ENCODE measurements at regions not wholly inside any gene's neighbourhood (a gene's known extent, or its start where the extent isn't known, plus 50 kb on each side); places are given as distances from the start of the nearest gene placed in this dataset.
"Not testable (repeated sequence)": the region's sequence is repeated elsewhere in the genome, so short reads cannot be mapped to it uniquely, and the experiment has no call there.

GRCh38 chr15:24292837-24293236, 382.7 kb upstream of the NPAP1 start:
- Mint-ChIP-seq H3K27ac (no peak overlapping the region), H3K4me3 (no peak overlapping the region), H3K4me1 (no peaks in the 10 kb centered on the region), H3K36me3 (no peaks in the 10 kb centered on the region), H3K27me3 (no peaks in the 10 kb centered on the region), H3K9me3 (peaks cover 2% of the 10 kb centered on the region)
- POLR2A ChIA-PET, result no interaction called here
- ATAC-seq (ENCODE audit: low read depth) (no peak), DNase-seq (no peak)

- ATAC-seq (ENCODE audit: low read depth); H3K27me3 Mint-ChIP-seq; DNase-seq; H3K9me3 Mint-ChIP-seq; H3K4me3 Mint-ChIP-seq; H3K4me1 Mint-ChIP-seq; H3K27ac Mint-ChIP-seq; POLR2A ChIA-PET; H3K36me3 Mint-ChIP-seq: not testable (repeated sequence)
Observed at GRCh38 chr15:24300804-24301368, 374.7 kb upstream of the NPAP1 start.

- ATAC-seq (ENCODE audit: low read depth); H3K4me3 Mint-ChIP-seq; H3K27me3 Mint-ChIP-seq; H3K9me3 Mint-ChIP-seq; DNase-seq; H3K27ac Mint-ChIP-seq; H3K4me1 Mint-ChIP-seq; H3K36me3 Mint-ChIP-seq; POLR2A ChIA-PET: not testable (repeated sequence)
Observed at GRCh38 chr15:24301999-24302398, 373.6 kb upstream of the NPAP1 start.

DNA sequence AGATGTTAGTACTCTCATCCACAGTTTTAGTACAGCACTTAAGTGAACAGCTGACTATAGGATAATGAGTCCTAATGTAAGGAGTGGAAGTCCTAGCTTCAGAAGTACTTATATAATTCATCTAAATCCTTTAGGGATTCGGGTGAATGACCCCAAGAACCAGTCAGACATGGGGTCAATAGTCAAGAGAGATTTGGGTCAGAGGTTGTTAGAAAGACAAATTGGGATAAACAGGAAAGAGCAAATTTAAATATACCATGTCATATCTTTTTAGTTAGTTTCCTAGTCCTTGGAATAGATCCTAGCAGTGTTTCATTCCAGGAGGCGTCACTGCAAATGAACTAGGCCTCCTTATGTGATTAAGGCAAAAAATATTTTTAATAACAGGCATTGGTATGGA, 370.8 kb upstream of the NPAP1 start:
- POLR2A ChIA-PET; DNase-seq; ATAC-seq (ENCODE audit: low read depth); H3K9me3 Mint-ChIP-seq; H3K36me3 Mint-ChIP-seq; H3K27me3 Mint-ChIP-seq; H3K4me1 Mint-ChIP-seq; H3K27ac Mint-ChIP-seq; H3K4me3 Mint-ChIP-seq: not testable (repeated sequence)

GRCh38 chr15:24305643-24306042, 369.9 kb upstream of the NPAP1 start:
- H3K9me3 Mint-ChIP-seq; H3K4me3 Mint-ChIP-seq; H3K27ac Mint-ChIP-seq; H3K27me3 Mint-ChIP-seq; ATAC-seq (ENCODE audit: low read depth); DNase-seq; H3K4me1 Mint-ChIP-seq; POLR2A ChIA-PET; H3K36me3 Mint-ChIP-seq: not testable (repeated sequence)

DNA sequence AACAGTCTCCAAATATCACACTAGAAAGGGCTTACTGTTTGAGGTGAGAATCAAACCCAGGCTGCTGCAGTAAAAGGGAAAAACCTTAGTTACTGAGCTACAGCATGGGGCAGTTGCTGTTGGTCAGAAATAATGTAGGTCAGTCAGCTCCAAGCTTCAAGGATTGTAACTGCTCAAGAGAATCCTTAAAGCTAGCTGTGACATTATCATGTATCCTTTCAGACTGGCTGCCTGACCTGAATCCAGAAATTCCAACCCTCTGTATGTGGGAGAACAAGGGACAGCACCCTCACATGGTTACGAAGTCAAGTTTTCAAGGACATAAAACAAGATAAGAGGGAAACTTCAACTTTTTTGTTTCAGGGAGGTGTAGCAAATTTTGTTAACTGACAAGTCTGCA, 365.9 kb upstream of the NPAP1 start:
- POLR2A ChIA-PET, H3K27me3 Mint-ChIP-seq: not testable (repeated sequence)

GRCh38 chr15:24311692-24312091, 363.9 kb upstream of the NPAP1 start:
- ATAC-seq (ENCODE audit: low read depth); H3K36me3 Mint-ChIP-seq; H3K4me3 Mint-ChIP-seq; H3K9me3 Mint-ChIP-seq; H3K27ac Mint-ChIP-seq; DNase-seq; POLR2A ChIA-PET; H3K27me3 Mint-ChIP-seq; H3K4me1 Mint-ChIP-seq: not testable (repeated sequence)

More for the DNA sequence above, 365.9 kb upstream of the NPAP1 start:
- not testable (repeated sequence) for ATAC-seq (ENCODE audit: low read depth); H3K36me3 Mint-ChIP-seq; H3K4me3 Mint-ChIP-seq; H3K9me3 Mint-ChIP-seq; H3K4me1 Mint-ChIP-seq; DNase-seq; H3K27ac Mint-ChIP-seq

- POLR2A ChIA-PET; H3K27ac Mint-ChIP-seq; H3K4me1 Mint-ChIP-seq; DNase-seq; H3K27me3 Mint-ChIP-seq; H3K9me3 Mint-ChIP-seq; H3K4me3 Mint-ChIP-seq; H3K36me3 Mint-ChIP-seq; ATAC-seq (ENCODE audit: low read depth): not testable (repeated sequence)
Observed at GRCh38 chr15:24316326-24316725, 359.2 kb upstream of the NPAP1 start.

DNA sequence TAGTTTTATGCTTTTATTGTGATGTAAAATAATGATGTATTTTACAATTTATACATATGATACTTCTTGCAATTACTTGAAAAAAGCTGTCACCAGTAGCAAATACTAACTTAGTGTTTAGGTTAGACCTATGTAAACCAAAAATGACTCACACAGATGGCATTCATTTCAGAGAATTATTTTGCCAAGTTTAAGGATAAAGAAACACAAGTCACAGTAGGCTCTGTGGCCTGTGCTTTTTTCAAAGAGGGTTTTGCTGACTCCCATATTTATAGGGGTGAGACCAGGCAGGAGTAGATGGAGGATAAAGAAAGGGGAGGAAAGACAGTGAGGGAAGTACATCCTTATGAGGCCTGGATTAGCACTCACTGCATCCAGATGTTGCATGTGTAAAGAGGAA, 356.6 kb upstream of the NPAP1 start:
- DNase-seq (no peak), ATAC-seq (ENCODE audit: low read depth) (no peak)
- H3K9me3 Mint-ChIP-seq, result peaks cover 4% of the 10 kb centered on the region
- no peak overlapping the region for H3K4me3 Mint-ChIP-seq
- no peak overlapping the region for H3K27ac Mint-ChIP-seq
- no peaks in the 10 kb centered on the region for H3K36me3 Mint-ChIP-seq
- POLR2A ChIA-PET, result no interaction called here
- no peaks in the 10 kb centered on the region for H3K4me1 Mint-ChIP-seq
- no peaks in the 10 kb centered on the region for H3K27me3 Mint-ChIP-seq

DNA sequence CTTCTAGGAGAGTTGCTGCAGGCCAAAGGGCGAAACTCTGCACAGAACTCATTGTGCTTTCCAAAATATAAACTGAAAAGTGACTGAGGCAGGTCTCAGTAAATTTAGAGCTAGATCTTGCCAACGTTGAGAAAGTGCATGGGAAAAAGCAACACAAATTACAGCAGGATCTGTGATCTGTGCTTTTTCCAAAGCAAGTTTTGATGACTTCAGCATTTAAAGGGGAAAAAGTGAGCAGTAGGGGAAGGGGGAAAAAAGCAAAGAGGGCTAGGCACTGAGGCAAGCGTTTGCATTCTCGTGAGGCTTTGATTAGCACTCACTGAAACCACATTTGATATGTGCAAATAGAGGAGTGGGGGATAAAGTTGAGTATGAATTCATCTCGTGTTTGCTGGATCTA, 351.5 kb upstream of the NPAP1 start:
- ATAC-seq (ENCODE audit: low read depth); H3K36me3 Mint-ChIP-seq; H3K27ac Mint-ChIP-seq; H3K4me3 Mint-ChIP-seq; POLR2A ChIA-PET; H3K27me3 Mint-ChIP-seq; DNase-seq; H3K4me1 Mint-ChIP-seq: not testable (repeated sequence)
- H3K9me3 Mint-ChIP-seq, result peaks cover 11% of the 10 kb centered on the region

DNA sequence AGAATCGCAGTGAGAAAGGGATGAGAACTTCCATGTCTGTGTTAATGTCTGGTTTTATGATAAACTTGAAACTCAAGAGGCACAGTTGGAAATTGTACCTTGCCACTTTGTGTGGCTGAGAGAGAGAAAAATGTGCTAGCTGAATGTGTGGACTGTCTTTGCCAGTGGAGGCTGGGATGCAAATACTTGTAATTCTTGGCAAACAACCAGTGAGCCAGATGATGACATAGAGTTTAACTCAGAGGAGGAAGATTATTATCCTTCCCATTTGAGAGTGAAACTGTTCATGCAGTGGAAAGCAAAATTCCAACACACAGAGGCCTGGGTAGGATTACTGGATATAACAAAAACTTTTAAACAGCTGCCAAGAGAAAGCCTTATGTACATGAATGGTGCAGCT, 349.1 kb upstream of the NPAP1 start:
- H3K27ac Mint-ChIP-seq; POLR2A ChIA-PET; DNase-seq; ATAC-seq (ENCODE audit: low read depth); H3K4me3 Mint-ChIP-seq; H3K4me1 Mint-ChIP-seq; H3K9me3 Mint-ChIP-seq; H3K36me3 Mint-ChIP-seq; H3K27me3 Mint-ChIP-seq: not testable (repeated sequence)

- H3K4me3 Mint-ChIP-seq; H3K27ac Mint-ChIP-seq; DNase-seq; H3K4me1 Mint-ChIP-seq; POLR2A ChIA-PET; H3K27me3 Mint-ChIP-seq; H3K9me3 Mint-ChIP-seq; H3K36me3 Mint-ChIP-seq; ATAC-seq (ENCODE audit: low read depth): not testable (repeated sequence)
Observed at GRCh38 chr15:24331964-24332363, 343.6 kb upstream of the NPAP1 start.

DNA sequence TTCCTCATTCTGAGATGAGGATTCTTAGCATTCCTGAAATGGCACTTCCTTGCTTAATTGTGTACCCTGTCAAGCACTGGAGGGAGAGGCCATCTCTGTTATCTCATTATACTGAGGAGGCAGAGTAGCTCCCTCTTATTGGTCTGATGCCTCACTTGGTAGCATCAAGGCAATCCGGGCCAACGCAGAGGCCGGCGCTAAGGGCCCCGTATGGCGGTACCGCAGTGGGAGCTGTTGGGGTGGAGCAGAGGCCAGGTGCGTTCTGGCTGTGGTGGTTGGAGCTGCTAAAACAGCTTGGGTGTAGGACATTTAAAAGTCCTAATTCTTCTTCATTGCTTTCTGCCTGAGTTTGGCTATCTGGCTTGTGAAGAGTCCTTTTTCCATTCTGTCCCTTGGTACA, 333.7 kb upstream of the NPAP1 start:
- ATAC-seq (ENCODE audit: low read depth); H3K36me3 Mint-ChIP-seq; H3K27ac Mint-ChIP-seq; H3K4me3 Mint-ChIP-seq; H3K9me3 Mint-ChIP-seq; POLR2A ChIA-PET; H3K4me1 Mint-ChIP-seq; DNase-seq; H3K27me3 Mint-ChIP-seq: not testable (repeated sequence)

DNA sequence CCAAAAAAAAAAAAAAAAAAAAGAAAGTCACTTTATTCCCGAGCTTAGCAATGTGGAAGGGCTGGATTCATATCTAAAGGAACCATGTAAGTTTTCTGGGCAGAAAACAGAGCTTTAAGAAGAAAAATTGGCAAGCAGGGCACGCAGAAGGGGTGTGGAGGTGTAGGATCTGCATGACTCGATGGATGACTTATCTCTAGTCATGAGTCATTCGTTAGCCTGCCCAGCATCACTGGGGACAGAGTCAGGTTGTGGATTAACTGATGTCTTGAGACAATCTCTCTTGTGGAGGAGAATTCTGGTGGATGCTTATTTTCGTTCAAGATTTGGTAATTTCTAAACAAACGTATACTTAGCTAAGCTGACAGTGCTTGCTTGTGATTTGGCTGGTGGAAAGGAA, 322.8 kb upstream of the NPAP1 start:
- DNase-seq; H3K27ac Mint-ChIP-seq; H3K4me1 Mint-ChIP-seq; H3K36me3 Mint-ChIP-seq; POLR2A ChIA-PET; ATAC-seq (ENCODE audit: low read depth); H3K27me3 Mint-ChIP-seq; H3K4me3 Mint-ChIP-seq; H3K9me3 Mint-ChIP-seq: not testable (repeated sequence)

- DNase-seq; H3K9me3 Mint-ChIP-seq; H3K36me3 Mint-ChIP-seq; POLR2A ChIA-PET; H3K4me1 Mint-ChIP-seq; ATAC-seq (ENCODE audit: low read depth); H3K4me3 Mint-ChIP-seq; H3K27ac Mint-ChIP-seq; H3K27me3 Mint-ChIP-seq: not testable (repeated sequence)
Observed at GRCh38 chr15:24381103-24381502, 294.5 kb upstream of the NPAP1 start.

All from activated naive CD8-positive, alpha-beta T cell treated with anti-CD3 and anti-CD28 coated beads, Interleukin-2, amount 10 ng/mL, durations not matched to agents 7 days and 5 days (primary cell).